H1 (cell line): ENCODE measurements at regions not wholly inside any gene's neighbourhood (a gene's known extent, or its start where the extent isn't known, plus 50 kb on each side); places are given as distances from the start of the nearest gene placed in this dataset.

ENCODE experiments used
- CEBPB ChIP-seq: IDR thresholded peaks from 2 replicates; pipeline ENCODE4 v1.6.1; 2012; ENCODE audit warnings: low read depth, low read length
- CHD2 ChIP-seq: IDR thresholded peaks from 2 replicates; pipeline ENCODE4 v1.6.1; 2012; ENCODE audit warnings: low read length, improper control_type of control experiment
- EP300 ChIP-seq, 2 experiments: IDR thresholded peaks; 1 replicate in 1 of 2; 2 replicates in 1 of 2; pipeline ENCODE4 v1.6.1; 2011 to 2012; ENCODE audit warnings: low read depth in 2 of 2, low read length in 2 of 2, mild to moderate bottlenecking in 2 of 2, borderline replicate concordance in 1 of 2, inconsistent platforms in 1 of 2, moderate library complexity in 1 of 2
- EZH2 ChIP-seq: fragments of 200-600 bp; sonication (generic); IDR thresholded peaks from 2 replicates; pipeline ENCODE4 v1.7.1; 2012; ENCODE audit warnings: low read depth, mild to moderate bottlenecking, moderate library complexity, low read length, inconsistent platforms; ENCODE audit not compliant: severe bottlenecking
- GABPA ChIP-seq: IDR thresholded peaks from 2 replicates; pipeline ENCODE4 v1.6.1; 2011; ENCODE audit warnings: mild to moderate bottlenecking, low read length, moderate library complexity, borderline replicate concordance; ENCODE audit not compliant: insufficient read depth
- HDAC2 ChIP-seq, 2 experiments: fragments of 300-600 bp in 1 of 2; sonication (generic) in 1 of 2; IDR thresholded peaks; 2 replicates each; pipeline ENCODE4 v1.6.1; 2011 to 2012; ENCODE audit warnings: low read depth in 2 of 2, low read length in 2 of 2, mild to moderate bottlenecking in 2 of 2, moderate library complexity in 2 of 2, borderline replicate concordance in 1 of 2, inconsistent platforms in 1 of 2
- JUN ChIP-seq: IDR thresholded peaks from 2 replicates; pipeline ENCODE4 v1.6.1; 2011; ENCODE audit warnings: low read depth, mild to moderate bottlenecking, improper control_type of control experiment, low read length
- POLR2A ChIP-seq, 2 experiments: IDR thresholded peaks; 1 replicate in 1 of 2; 2 replicates in 1 of 2; pipeline ENCODE4 v1.6.1; 2011; ENCODE audit warnings: low read depth in 2 of 2, low read length in 2 of 2, mild to moderate bottlenecking in 2 of 2; ENCODE audit errors: control extremely low read depth in 1 of 2
- POLR2AphosphoS5 ChIP-seq: IDR thresholded peaks from 2 replicates; pipeline ENCODE4 v1.6.1; 2011; ENCODE audit warnings: low read depth, low read length
- RBBP5 ChIP-seq: IDR thresholded peaks from 2 replicates; pipeline ENCODE4 v1.7.1; 2012; ENCODE audit warnings: low read depth, mild to moderate bottlenecking, inconsistent platforms, low read length, moderate library complexity, borderline replicate concordance
- SP4 ChIP-seq: IDR thresholded peaks from 2 replicates; pipeline ENCODE4 v1.6.1; 2012; ENCODE audit warnings: low read length, inconsistent platforms
- TAF1 ChIP-seq: IDR thresholded peaks from 2 replicates; pipeline ENCODE4 v1.6.1; 2011; ENCODE audit warnings: mild to moderate bottlenecking, low read depth, low read length
- TCF12 ChIP-seq: IDR thresholded peaks from 2 replicates; pipeline ENCODE4 v1.6.1; 2011; ENCODE audit warnings: low read depth, mild to moderate bottlenecking, low read length
- TF ChIP-seq, protein P1 (sequence below), 3 experiments: IDR thresholded peaks; 1 replicate in 2 of 3; 2 replicates in 1 of 3; pipeline versions ENCODE4 v1.5.1 to v1.6.1; 2011; ENCODE audit warnings: low read length in 3 of 3, mild to moderate bottlenecking in 3 of 3, inconsistent platforms in 2 of 3, low read depth in 1 of 3, moderate library complexity in 1 of 3; ENCODE audit not compliant: insufficient read depth in 1 of 3; ENCODE audit errors: control extremely low read depth in 1 of 3

DNA sequence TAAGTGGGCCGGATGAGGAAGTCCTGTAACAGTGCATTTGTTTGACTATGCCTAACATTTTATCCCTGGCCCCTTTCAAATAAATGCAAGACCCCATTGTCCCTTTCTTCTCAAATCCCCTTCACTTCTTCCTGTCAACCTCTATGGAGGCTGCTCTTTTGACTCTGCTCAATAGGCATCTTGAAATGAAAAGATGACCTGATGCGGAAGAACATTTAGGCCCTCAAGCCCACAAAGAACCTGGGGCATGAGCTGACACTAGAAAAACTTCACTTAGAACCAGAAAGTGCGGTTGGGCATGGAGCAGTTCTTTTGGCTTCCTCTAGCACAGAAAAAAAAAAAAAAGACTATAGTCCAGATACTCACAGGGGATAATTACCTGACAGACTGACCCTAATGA, 1434.7 kb upstream of the WWC1 start:
- TF ChIP-seq JUN (no peak), RBBP5 (no peak), TCF12 (no peak), POLR2A (IDR thresholded peaks at IDR 0.05; ENCODE audit: control extremely low read depth in 1 of 2, low read depth in 2 of 2, low read length in 2 of 2) (no peak), EP300 (IDR thresholded peaks at IDR 0.05; ENCODE audit: borderline replicate concordance in 1 of 2, low read depth in 2 of 2, low read length in 2 of 2) (no peak), GABPA (no peak), CEBPB (no peak), EZH2 (no peak), TAF1 (no peak), POLR2AphosphoS5 (no peak), SP4 (no peak), CHD2 (no peak), HDAC2 (IDR thresholded peaks at IDR 0.05; ENCODE audit: borderline replicate concordance in 1 of 2, low read depth in 2 of 2, low read length in 2 of 2) (no peak)
- TF ChIP-seq, protein P1, sequence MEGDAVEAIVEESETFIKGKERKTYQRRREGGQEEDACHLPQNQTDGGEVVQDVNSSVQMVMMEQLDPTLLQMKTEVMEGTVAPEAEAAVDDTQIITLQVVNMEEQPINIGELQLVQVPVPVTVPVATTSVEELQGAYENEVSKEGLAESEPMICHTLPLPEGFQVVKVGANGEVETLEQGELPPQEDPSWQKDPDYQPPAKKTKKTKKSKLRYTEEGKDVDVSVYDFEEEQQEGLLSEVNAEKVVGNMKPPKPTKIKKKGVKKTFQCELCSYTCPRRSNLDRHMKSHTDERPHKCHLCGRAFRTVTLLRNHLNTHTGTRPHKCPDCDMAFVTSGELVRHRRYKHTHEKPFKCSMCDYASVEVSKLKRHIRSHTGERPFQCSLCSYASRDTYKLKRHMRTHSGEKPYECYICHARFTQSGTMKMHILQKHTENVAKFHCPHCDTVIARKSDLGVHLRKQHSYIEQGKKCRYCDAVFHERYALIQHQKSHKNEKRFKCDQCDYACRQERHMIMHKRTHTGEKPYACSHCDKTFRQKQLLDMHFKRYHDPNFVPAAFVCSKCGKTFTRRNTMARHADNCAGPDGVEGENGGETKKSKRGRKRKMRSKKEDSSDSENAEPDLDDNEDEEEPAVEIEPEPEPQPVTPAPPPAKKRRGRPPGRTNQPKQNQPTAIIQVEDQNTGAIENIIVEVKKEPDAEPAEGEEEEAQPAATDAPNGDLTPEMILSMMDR (IDR thresholded peaks at IDR 0.05; ENCODE audit: control extremely low read depth in 1 of 3, insufficient read depth in 1 of 3, low read depth in 1 of 3, low read length in 3 of 3), result no peak
